LNCAP (cell line): ENCODE measurements at regions not wholly inside any gene's neighbourhood (a gene's known extent, or its start where the extent isn't known, plus 50 kb on each side); places are given as distances from the start of the nearest gene placed in this dataset.

Source experiments
- CTCF ChIP-seq: fragments of 450-650 bp; IDR thresholded peaks from 2 replicates; pipeline ENCODE4 v1.5.1; 2017; ENCODE audit warnings: mild to moderate bottlenecking

GRCh38 chr14:98231210-98231609 is 1040.8 kb downstream of the BCL11B start:
- TF ChIP-seq CTCF, result no peak

GRCh38 chr14:98233656-98234055 is 1038.3 kb downstream of the BCL11B start:
- no peak for TF ChIP-seq CTCF

GRCh38 chr14:98234208-98234607 is 1037.8 kb downstream of the BCL11B start:
- TF ChIP-seq CTCF, result no peak

GRCh38 chr14:98236314-98236713 is 1035.7 kb downstream of the BCL11B start:
- TF ChIP-seq CTCF, result no peak

GRCh38 chr14:98237939-98238338 is 1034.1 kb downstream of the BCL11B start:
- no peak for TF ChIP-seq CTCF

- TF ChIP-seq CTCF, result no peak
These were observed 1031.6 kb downstream of the BCL11B start for GRCh38 chr14:98240376-98240775.

- no peak for TF ChIP-seq CTCF
These were observed 1029.1 kb downstream of the BCL11B start for GRCh38 chr14:98242903-98243302.

- no peak for TF ChIP-seq CTCF
These were observed 1028.7 kb downstream of the BCL11B start for GRCh38 chr14:98243332-98243731.
